GM21447 (cell line): ENCODE measurements at regions not wholly inside any gene's neighbourhood (a gene's known extent, or its start where the extent isn't known, plus 50 kb on each side); places are given as distances from the start of the nearest gene placed in this dataset.
A peak's percentile ranks its signal among the peaks of the same experiment; 100 is the strongest.

Source experiments
- ATAC-seq: cut with Tn5 transposase; IDR thresholded peaks from one replicate; pipeline ENCODE4 v1.9.1; 2021; ENCODE audit not compliant: unreplicated experiment

- ATAC-seq: no peak
These were observed 1239.3 kb downstream of the SORCS1 start for GRCh38 chr10:105925045-105925785.

- no peak for ATAC-seq
These were observed 1243.2 kb downstream of the SORCS1 start for GRCh38 chr10:105921348-105921747.

GRCh38 chr10:105914432-105914831 is 1250.1 kb downstream of the SORCS1 start:
- no peak for ATAC-seq

- ATAC-seq: no peak
These were observed 1255.8 kb downstream of the SORCS1 start for GRCh38 chr10:105908701-105909100.

GRCh38 chr10:105885495-105885894 is 1244.4 kb downstream of the SORCS3 start:
- no peak for ATAC-seq

GRCh38 chr10:105879401-105879800 is 1238.3 kb downstream of the SORCS3 start:
- ATAC-seq: no peak

- ATAC-seq: no peak
These were observed 1234.0 kb downstream of the SORCS3 start for GRCh38 chr10:105875050-105875449.

GRCh38 chr10:105872665-105873064 is 1231.6 kb downstream of the SORCS3 start:
- no peak for ATAC-seq

GRCh38 chr10:105868935-105869334 is 1227.8 kb downstream of the SORCS3 start:
- ATAC-seq: no peak

GRCh38 chr10:105864854-105865253 is 1223.8 kb downstream of the SORCS3 start:
- ATAC-seq: no peak

GRCh38 chr10:105857268-105858264 is 1216.5 kb downstream of the SORCS3 start:
- ATAC-seq: no peak

- ATAC-seq: no peak
These were observed 1214.7 kb downstream of the SORCS3 start for GRCh38 chr10:105855791-105856190.

- ATAC-seq: no peak
These were observed 1203.8 kb downstream of the SORCS3 start for GRCh38 chr10:105844676-105845570.

- no peak for ATAC-seq
These were observed 1203.2 kb downstream of the SORCS3 start for GRCh38 chr10:105844241-105844640.

GRCh38 chr10:105843786-105844185 is 1202.7 kb downstream of the SORCS3 start:
- no peak for ATAC-seq

GRCh38 chr10:105840288-105840770 is 1199.2 kb downstream of the SORCS3 start:
- ATAC-seq: no peak

- no peak for ATAC-seq
These were observed 1197.3 kb downstream of the SORCS3 start for GRCh38 chr10:105838392-105838791.

- peak; percentile 86 for ATAC-seq
These were observed 1196.9 kb downstream of the SORCS3 start for GRCh38 chr10:105837951-105838350.

GRCh38 chr10:105834261-105835059 is 1193.4 kb downstream of the SORCS3 start:
- ATAC-seq: no peak

GRCh38 chr10:105827133-105827532 is 1186.0 kb downstream of the SORCS3 start:
- no peak for ATAC-seq
